Upper lobe of left lung (tissue), 6 donors: ENCODE measurements at regions not wholly inside any gene's neighbourhood (a gene's known extent, or its start where the extent isn't known, plus 50 kb on each side); places are given as distances from the start of the nearest gene placed in this dataset.

ENCODE experiments used
- ATAC-seq, 2 donors: fragments of 200-7000 bp; cut with Tn5 transposase; one replicate each; pipeline ENCODE4 v1.9.1; 2022; ENCODE audit warnings: mild to moderate bottlenecking in 2 of 2, moderate library complexity in 2 of 2; ENCODE audit not compliant: low FRiP score in 2 of 2
- DNase-seq, 2 donors: peaks; one replicate each; pipeline ENCODE4 v3.0.0-alpha.2; 2019 to 2020
- H3K27ac ChIP-seq, 4 donors: fragments of 200-600 bp; sonication (generic); one replicate each; pipeline ENCODE4 v1.5.1; 2016 to 2019
- H3K27me3 ChIP-seq, 4 donors: fragments of 200-600 bp; sonication (generic); one replicate each; pipeline ENCODE4 v1.5.1; 2017 to 2019
- H3K36me3 ChIP-seq, 4 donors: fragments of 200-600 bp; sonication (generic); one replicate each; pipeline ENCODE4 v1.5.1; 2016 to 2019
- H3K4me1 ChIP-seq, 4 donors: fragments of 200-600 bp; sonication (generic); one replicate each; pipeline ENCODE4 v1.5.1; 2018 to 2019
- H3K4me3 ChIP-seq, 4 donors: fragments of 200-600 bp; sonication (generic); one replicate each; pipeline ENCODE4 v1.5.1; 2017 to 2019; ENCODE audit warnings: mild to moderate bottlenecking in 2 of 4, moderate library complexity in 1 of 4
- H3K9me3 ChIP-seq, 4 donors: fragments of 200-600 bp; sonication (generic); one replicate each; pipeline ENCODE4 v1.5.1; 2018 to 2019
- EP300 ChIP-seq, 4 donors: sonication (generic); formaldehyde crosslinking; IDR thresholded peaks; one replicate each; pipeline ENCODE4 v1.5.1; 2017; ENCODE audit warnings: antibody characterized with exemption in 4 of 4, control low read depth in 2 of 4
- POLR2A ChIP-seq, 4 donors: fragments of 450-650 bp; IDR thresholded peaks; one replicate each; pipeline ENCODE4 v1.5.1; 2016 to 2017; ENCODE audit warnings: antibody characterized with exemption in 4 of 4, mild to moderate bottlenecking in 2 of 4
- POLR2AphosphoS5 ChIP-seq, 2 donors: sonication (generic); formaldehyde crosslinking; IDR thresholded peaks; one replicate each; pipeline ENCODE4 v1.5.1; 2017; ENCODE audit warnings: antibody characterized with exemption in 2 of 2
- WGBS, 2 donors: methylation state at CpG; one replicate each; pipeline ENCODE4 v1.1.5; 2017 to 2018; 5-methylcytosine and 5-hydroxymethylcytosine counted together
- TF ChIP-seq, protein P1 (sequence below), 6 experiments: fragments of 450-650 bp in 4 of 6; fragments of 200-600 bp in 2 of 6; sonication (generic) in 2 of 6; IDR thresholded peaks; one replicate each; pipeline ENCODE4 v1.5.1; 2016 to 2019; ENCODE audit warnings: antibody characterized with exemption in 6 of 6
- donor health status: DM: no; HTN: no; CAD: no; lungs with moderate emphysema.
- donor health status: DM: no; HTN: yes; CAD: no; lungs with severe emphysema.

- DNase-seq (no peak), ATAC-seq (peak in 1 of 2 donors; percentile 4)
- H3K27ac ChIP-seq = peak overlapping the region; percentile 51 to 89 (median 71)
Observed at GRCh38 chr2:238700506-238701340, 147.2 kb upstream of the TWIST2 start.

DNA sequence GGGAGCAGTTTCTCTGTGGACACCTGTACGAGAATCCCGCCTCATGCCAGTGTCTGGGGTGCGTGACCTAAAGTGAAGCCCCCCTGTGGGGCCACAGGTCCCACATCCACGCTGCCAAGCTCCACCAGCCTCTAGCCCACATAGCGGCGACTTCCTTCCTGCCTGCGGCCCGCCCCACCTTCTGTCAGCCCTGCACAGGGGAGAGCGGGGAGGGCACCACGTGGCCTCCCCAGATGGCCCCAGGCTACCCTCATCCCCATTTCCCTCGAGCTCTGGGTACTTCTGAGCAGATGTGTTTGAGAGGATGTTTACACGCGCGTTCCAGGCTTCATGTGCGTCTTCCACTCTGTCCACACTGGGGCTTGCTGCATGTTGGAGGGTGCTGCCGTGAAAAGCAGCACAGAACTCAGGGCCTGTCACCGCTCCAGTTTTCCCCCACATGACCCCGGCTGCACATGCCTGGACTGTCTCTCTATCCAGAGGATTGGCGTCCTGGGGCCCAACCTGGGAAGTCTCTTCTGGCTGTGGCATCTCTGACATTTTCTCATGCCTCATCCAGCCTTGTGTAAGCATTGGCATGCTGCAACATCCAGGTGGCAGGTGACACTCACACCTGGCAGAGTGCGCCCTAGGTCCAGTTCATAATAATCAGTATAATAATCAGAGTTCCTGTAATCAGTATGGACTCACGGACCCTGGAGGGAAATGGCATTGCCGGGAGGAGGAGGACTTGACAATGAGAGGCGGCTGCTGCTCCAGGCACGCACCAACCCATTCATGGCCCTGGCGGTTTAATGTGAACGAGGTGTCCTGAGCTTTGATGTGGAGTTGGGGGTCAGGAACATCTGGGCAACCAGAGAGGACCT lies 146.3 kb upstream of the TWIST2 start:
- 71 to 79% methylated on average over 26 of the region's 26 CpGs for WGBS, 2 donors
- H3K36me3 ChIP-seq = no peaks in the 10 kb centered on the region
- ATAC-seq (no peak), DNase-seq (no peak)
- H3K27ac ChIP-seq = peak overlapping the region in 3 of 4 donors; percentile 53 to 89 (median 78)
- TF ChIP-seq, protein P1, sequence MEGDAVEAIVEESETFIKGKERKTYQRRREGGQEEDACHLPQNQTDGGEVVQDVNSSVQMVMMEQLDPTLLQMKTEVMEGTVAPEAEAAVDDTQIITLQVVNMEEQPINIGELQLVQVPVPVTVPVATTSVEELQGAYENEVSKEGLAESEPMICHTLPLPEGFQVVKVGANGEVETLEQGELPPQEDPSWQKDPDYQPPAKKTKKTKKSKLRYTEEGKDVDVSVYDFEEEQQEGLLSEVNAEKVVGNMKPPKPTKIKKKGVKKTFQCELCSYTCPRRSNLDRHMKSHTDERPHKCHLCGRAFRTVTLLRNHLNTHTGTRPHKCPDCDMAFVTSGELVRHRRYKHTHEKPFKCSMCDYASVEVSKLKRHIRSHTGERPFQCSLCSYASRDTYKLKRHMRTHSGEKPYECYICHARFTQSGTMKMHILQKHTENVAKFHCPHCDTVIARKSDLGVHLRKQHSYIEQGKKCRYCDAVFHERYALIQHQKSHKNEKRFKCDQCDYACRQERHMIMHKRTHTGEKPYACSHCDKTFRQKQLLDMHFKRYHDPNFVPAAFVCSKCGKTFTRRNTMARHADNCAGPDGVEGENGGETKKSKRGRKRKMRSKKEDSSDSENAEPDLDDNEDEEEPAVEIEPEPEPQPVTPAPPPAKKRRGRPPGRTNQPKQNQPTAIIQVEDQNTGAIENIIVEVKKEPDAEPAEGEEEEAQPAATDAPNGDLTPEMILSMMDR (IDR thresholded peaks at IDR 0.05) = no peak
- TF ChIP-seq EP300 (IDR thresholded peaks at IDR 0.05) (no peak), POLR2A (IDR thresholded peaks at IDR 0.05) (no peak), POLR2AphosphoS5 (IDR thresholded peaks at IDR 0.05) (no peak)
- no peak overlapping the region for H3K4me3 ChIP-seq
- H3K9me3 ChIP-seq = no peaks in the 10 kb centered on the region
- no peaks in the 10 kb centered on the region for H3K27me3 ChIP-seq
- H3K4me1 ChIP-seq = peaks cover 0 to 17% (median 10%) of the 10 kb centered on the region in 4 donors

More at GRCh38 chr2:238700506-238701340, 147.2 kb upstream of the TWIST2 start:
- H3K4me1 ChIP-seq = peaks cover 0 to 17% (median 10%) of the 10 kb centered on the region in 4 donors
- peak in 1 of 4 donors; percentile 6 for TF ChIP-seq POLR2A (IDR thresholded peaks at IDR 0.05)
- TF ChIP-seq, protein P1 (IDR thresholded peaks at IDR 0.05) = no peak
- no peak overlapping the region for H3K4me3 ChIP-seq
- 82 to 94% methylated on average over 5 to 11 of the region's 11 CpGs for WGBS, 2 donors
- no peaks in the 10 kb centered on the region for H3K27me3 ChIP-seq
- H3K36me3 ChIP-seq = no peaks in the 10 kb centered on the region
- no peaks in the 10 kb centered on the region for H3K9me3 ChIP-seq

- Histone ChIP-seq H3K27ac (peak overlapping the region in 1 of 4 donors; percentile 21), H3K36me3 (no peaks in the 10 kb centered on the region), H3K4me1 (peaks cover 0 to 17% (median 10%) of the 10 kb centered on the region in 4 donors), H3K4me3 (no peak overlapping the region), H3K27me3 (no peaks in the 10 kb centered on the region), H3K9me3 (no peaks in the 10 kb centered on the region)
- ATAC-seq (no peak), DNase-seq (peak; percentile 21 to 75)
- WGBS, 2 donors = 82 to 86% methylated on average over 21 of the region's 21 CpGs
- no peak for TF ChIP-seq EP300 (IDR thresholded peaks at IDR 0.05)
- TF ChIP-seq, protein P1 (IDR thresholded peaks at IDR 0.05) = no peak
- no peak for TF ChIP-seq POLR2AphosphoS5 (IDR thresholded peaks at IDR 0.05)
- no peak for TF ChIP-seq POLR2A (IDR thresholded peaks at IDR 0.05)
Observed at GRCh38 chr2:238702276-238703052, 145.4 kb upstream of the TWIST2 start.

GRCh38 chr2:238703053-238703415 lies 144.9 kb upstream of the TWIST2 start:
- 71 to 92% methylated on average over 4 of the region's 4 CpGs for WGBS, 2 donors
- TF ChIP-seq, protein P1 (IDR thresholded peaks at IDR 0.05) = no peak
- Histone ChIP-seq H3K27me3 (no peaks in the 10 kb centered on the region), H3K4me1 (peaks cover 0 to 17% (median 10%) of the 10 kb centered on the region in 4 donors), H3K9me3 (no peaks in the 10 kb centered on the region), H3K36me3 (no peaks in the 10 kb centered on the region), H3K4me3 (no peak overlapping the region), H3K27ac (peak overlapping the region in 1 of 4 donors; percentile 21)
- ATAC-seq (no peak), DNase-seq (peak in 1 of 2 donors; percentile 7)
